Hepatocyte (in vitro differentiated cells): ENCODE measurements at regions not wholly inside any gene's neighbourhood (a gene's known extent, or its start where the extent isn't known, plus 50 kb on each side); places are given as distances from the start of the nearest gene placed in this dataset.

ENCODE experiments used
- DNase-seq: peaks from one replicate; pipeline ENCODE4 v3.0.0-alpha.2; 2016; ENCODE audit warnings: low spot score
- H2AFZ ChIP-seq: fragments of 200-600 bp; sonication (generic); 2 replicates; pipeline ENCODE4 v1.6.0; 2016; ENCODE audit warnings: antibody characterized with exemption, mild to moderate bottlenecking
- H3K27ac ChIP-seq: fragments of 200-600 bp; sonication (generic); 2 replicates; pipeline ENCODE4 v1.5.1; 2016; ENCODE audit warnings: mild to moderate bottlenecking
- H3K27me3 ChIP-seq: fragments of 200-600 bp; sonication (generic); 2 replicates; pipeline ENCODE4 v1.6.1; 2016
- H3K36me3 ChIP-seq: fragments of 200-600 bp; sonication (generic); replicated peaks from 2 replicates; pipeline ENCODE4 v1.5.1; 2016; ENCODE audit warnings: low read depth; ENCODE audit not compliant: insufficient read depth
- H3K4me1 ChIP-seq: fragments of 200-600 bp; sonication (generic); 2 replicates; pipeline ENCODE4 v1.5.1; 2016; ENCODE audit warnings: mild to moderate bottlenecking, moderate library complexity; ENCODE audit not compliant: insufficient read depth
- H3K4me2 ChIP-seq: fragments of 200-600 bp; sonication (generic); 2 replicates; pipeline ENCODE4 v1.6.0; 2016
- H3K4me3 ChIP-seq: fragments of 200-600 bp; sonication (generic); 2 replicates; pipeline ENCODE4 v1.5.1; 2016; ENCODE audit warnings: mild to moderate bottlenecking
- H3K79me2 ChIP-seq: fragments of 200-600 bp; sonication (generic); 2 replicates; pipeline ENCODE4 v1.6.0; 2017; ENCODE audit warnings: mild to moderate bottlenecking
- H3K9me2 ChIP-seq: fragments of 200-600 bp; sonication (generic); replicated peaks from 2 replicates; pipeline ENCODE4 v1.6.0; 2017; ENCODE audit warnings: mild to moderate bottlenecking; ENCODE audit not compliant: insufficient read depth
- H3K9me3 ChIP-seq: fragments of 200-600 bp; sonication (generic); 2 replicates; pipeline ENCODE4 v1.5.1; 2016; ENCODE audit warnings: low read depth, mild to moderate bottlenecking
- H4K20me1 ChIP-seq: fragments of 200-600 bp; sonication (generic); 2 replicates; pipeline ENCODE4 v1.6.0; 2016; ENCODE audit warnings: mild to moderate bottlenecking; ENCODE audit not compliant: insufficient read depth, poor library complexity, severe bottlenecking
- CTCF ChIP-seq: fragments of 200-600 bp; sonication (generic); IDR thresholded peaks from 2 replicates; pipeline ENCODE4 v1.5.1; 2016; ENCODE audit warnings: antibody characterized with exemption, mild to moderate bottlenecking; ENCODE audit not compliant: poor library complexity
- EZH2 ChIP-seq: fragments of 200-600 bp; sonication (generic); IDR thresholded peaks from 2 replicates; pipeline ENCODE4 v1.6.1; 2016; ENCODE audit warnings: antibody characterized with exemption, mild to moderate bottlenecking, borderline replicate concordance
- EZH2phosphoT487 ChIP-seq: fragments of 200-600 bp; sonication (generic); IDR thresholded peaks from one replicate; pipeline ENCODE4 v1.6.1; 2018; ENCODE audit warnings: antibody characterized with exemption, mild to moderate bottlenecking, low read depth, moderate library complexity; ENCODE audit not compliant: unreplicated experiment, severe bottlenecking
- WGBS: methylation state at CpG from one replicate; pipeline ENCODE4 v1.1.6; 2016; ENCODE audit warnings: low lambda C conversion rate; ENCODE audit errors: missing lambda C conversion rate; 5-methylcytosine and 5-hydroxymethylcytosine counted together

DNA sequence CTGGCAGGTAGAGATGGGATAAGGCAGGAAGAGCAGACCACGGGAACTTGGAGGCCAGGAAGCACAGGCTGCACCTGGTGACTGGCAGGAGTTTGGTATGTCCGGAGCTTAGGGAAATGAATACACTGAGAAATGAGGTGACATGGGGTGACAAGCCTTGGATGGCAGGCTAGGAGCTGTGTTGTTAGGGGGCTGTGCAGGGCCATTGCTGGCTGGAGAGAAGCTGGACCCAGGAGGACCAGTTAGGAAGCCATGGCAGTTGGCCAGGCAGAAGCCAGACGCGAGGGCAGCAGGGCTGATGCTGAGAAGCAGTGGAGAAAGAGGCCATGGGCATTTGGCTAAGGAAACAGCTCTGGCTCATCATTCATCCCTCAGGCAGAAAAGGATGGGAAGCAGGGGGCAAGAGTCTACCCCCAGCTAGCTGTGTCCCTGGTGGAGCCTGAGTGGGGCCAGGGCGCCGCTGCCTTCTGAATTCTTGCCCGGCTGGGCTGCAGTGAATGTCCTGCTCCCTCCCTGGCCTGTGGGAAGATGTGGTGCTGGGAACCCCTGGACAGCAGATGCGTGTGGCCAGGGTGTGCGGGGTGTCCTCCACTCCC, 255.8 kb downstream of the FAM43A start:
- WGBS = 92% methylated on average over 9 of the region's 9 CpGs
- H3K4me2 ChIP-seq = no peak overlapping the region
- DNase-seq = no peak
- H3K9me3 ChIP-seq = no peaks in the 10 kb centered on the region
- H3K79me2 ChIP-seq = no peaks in the 10 kb centered on the region
- no peak overlapping the region for H2AFZ ChIP-seq
- H3K36me3 ChIP-seq = no peaks in the 10 kb centered on the region
- H3K4me3 ChIP-seq = no peak overlapping the region
- no peaks in the 10 kb centered on the region for H4K20me1 ChIP-seq
- no peaks in the 10 kb centered on the region for H3K9me2 ChIP-seq
- no peak for TF ChIP-seq EZH2
- TF ChIP-seq EZH2phosphoT487 = no peak
- TF ChIP-seq CTCF = no peak
- H3K27me3 ChIP-seq = no peaks in the 10 kb centered on the region
- H3K27ac ChIP-seq = no peak overlapping the region
- no peaks in the 10 kb centered on the region for H3K4me1 ChIP-seq

- TF ChIP-seq CTCF (no peak), EZH2 (no peak), EZH2phosphoT487 (no peak)
- Histone ChIP-seq H3K27ac (no peak overlapping the region), H3K9me2 (no peaks in the 10 kb centered on the region), H2AFZ (no peak overlapping the region), H3K9me3 (no peaks in the 10 kb centered on the region), H3K4me1 (no peaks in the 10 kb centered on the region), H3K4me2 (no peak overlapping the region), H3K79me2 (no peaks in the 10 kb centered on the region), H3K36me3 (no peaks in the 10 kb centered on the region), H4K20me1 (no peaks in the 10 kb centered on the region), H3K4me3 (no peak overlapping the region), H3K27me3 (no peaks in the 10 kb centered on the region)
- DNase-seq = no peak
- 71% methylated on average over 9 of the region's 9 CpGs for WGBS
Measured at GRCh38 chr3:194941956-194942511, 256.4 kb downstream of the FAM43A start.

GRCh38 chr3:194944526-194944925, 258.8 kb downstream of the FAM43A start:
- Histone ChIP-seq H3K36me3 (no peaks in the 10 kb centered on the region), H4K20me1 (no peaks in the 10 kb centered on the region), H3K9me2 (no peaks in the 10 kb centered on the region), H3K9me3 (no peaks in the 10 kb centered on the region), H3K27me3 (no peaks in the 10 kb centered on the region), H3K79me2 (no peaks in the 10 kb centered on the region), H3K4me1 (no peaks in the 10 kb centered on the region), H3K27ac (no peak overlapping the region), H3K4me3 (no peak overlapping the region), H2AFZ (no peak overlapping the region), H3K4me2 (no peak overlapping the region)
- WGBS = 98% methylated on average over 11 of the region's 11 CpGs
- DNase-seq = no peak
- TF ChIP-seq CTCF = no peak
- TF ChIP-seq EZH2 = no peak
- TF ChIP-seq EZH2phosphoT487 = no peak
